ENCODE measurements at regions not wholly inside any gene's neighbourhood (a gene's known extent, or its start where the extent isn't known, plus 50 kb on each side); places are given as distances from the start of the nearest gene placed in this dataset.

DNA sequence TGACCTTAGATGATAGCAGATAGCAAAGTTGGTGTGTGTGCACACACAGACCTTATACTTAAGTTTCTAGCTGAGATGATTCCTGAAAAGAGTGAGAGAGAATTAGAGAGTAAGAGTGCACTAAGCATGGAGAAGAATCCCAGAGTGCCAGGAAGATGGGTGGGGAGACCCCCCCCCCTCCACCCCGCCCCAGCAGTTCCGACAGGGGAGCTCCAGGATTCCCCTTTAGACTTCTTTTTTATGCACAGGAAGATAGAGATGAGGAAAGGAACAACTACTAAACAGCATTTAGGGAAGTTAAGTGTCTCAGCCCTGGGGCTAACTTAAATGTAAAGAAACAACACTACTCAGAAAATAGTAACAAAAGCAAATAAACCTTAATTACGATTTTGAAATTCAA lies 878.0 kb upstream of the GOT2 start:
- Histone ChIP-seq H3K27me3 (replicated peaks; ENCODE audit: insufficient read depth) (no peaks in the 10 kb centered on the region), H3K27ac (no peak overlapping the region), H3K36me3 (no peaks in the 10 kb centered on the region), H3K9me3 (no peaks in the 10 kb centered on the region), H3K4me3 (no peak overlapping the region), H3K4me1 (replicated peaks) (no peaks in the 10 kb centered on the region)
- 37% methylated on average over 3 of the region's 3 CpGs for WGBS
- no peak for DNase-seq (ENCODE audit: low spot score)
- TF ChIP-seq, protein P1, sequence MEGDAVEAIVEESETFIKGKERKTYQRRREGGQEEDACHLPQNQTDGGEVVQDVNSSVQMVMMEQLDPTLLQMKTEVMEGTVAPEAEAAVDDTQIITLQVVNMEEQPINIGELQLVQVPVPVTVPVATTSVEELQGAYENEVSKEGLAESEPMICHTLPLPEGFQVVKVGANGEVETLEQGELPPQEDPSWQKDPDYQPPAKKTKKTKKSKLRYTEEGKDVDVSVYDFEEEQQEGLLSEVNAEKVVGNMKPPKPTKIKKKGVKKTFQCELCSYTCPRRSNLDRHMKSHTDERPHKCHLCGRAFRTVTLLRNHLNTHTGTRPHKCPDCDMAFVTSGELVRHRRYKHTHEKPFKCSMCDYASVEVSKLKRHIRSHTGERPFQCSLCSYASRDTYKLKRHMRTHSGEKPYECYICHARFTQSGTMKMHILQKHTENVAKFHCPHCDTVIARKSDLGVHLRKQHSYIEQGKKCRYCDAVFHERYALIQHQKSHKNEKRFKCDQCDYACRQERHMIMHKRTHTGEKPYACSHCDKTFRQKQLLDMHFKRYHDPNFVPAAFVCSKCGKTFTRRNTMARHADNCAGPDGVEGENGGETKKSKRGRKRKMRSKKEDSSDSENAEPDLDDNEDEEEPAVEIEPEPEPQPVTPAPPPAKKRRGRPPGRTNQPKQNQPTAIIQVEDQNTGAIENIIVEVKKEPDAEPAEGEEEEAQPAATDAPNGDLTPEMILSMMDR (IDR thresholded peaks at IDR 0.05), result no peak
- TF ChIP-seq POLR2AphosphoS5 (IDR thresholded peaks at IDR 0.05), result no peak
- TF ChIP-seq POLR2A (IDR thresholded peaks at IDR 0.05), result no peak
- intact Hi-C loops (cut with DNase I), result no loop called here

DNA sequence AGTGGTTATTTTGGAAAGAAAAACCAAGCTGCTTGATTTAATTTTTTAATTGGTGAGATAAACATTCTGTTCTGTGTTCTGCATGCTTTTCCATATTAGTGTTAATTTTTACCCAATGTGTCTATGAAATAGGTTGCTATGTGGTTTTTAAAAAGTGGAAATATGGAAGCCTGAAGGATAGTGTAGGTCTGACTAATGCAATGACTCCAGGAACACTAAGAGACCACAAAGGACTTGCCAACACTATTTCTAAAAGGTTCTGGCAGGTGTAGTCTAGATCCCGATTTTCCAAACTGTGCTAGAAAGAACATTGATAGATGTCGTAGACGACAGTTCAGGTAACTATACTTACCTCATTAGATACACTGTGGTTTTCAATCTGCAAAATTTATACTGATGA lies 877.4 kb upstream of the GOT2 start:
- Histone ChIP-seq H3K27me3 (replicated peaks; ENCODE audit: insufficient read depth) (no peaks in the 10 kb centered on the region), H3K36me3 (no peaks in the 10 kb centered on the region), H3K27ac (no peak overlapping the region), H3K4me3 (no peak overlapping the region), H3K9me3 (no peaks in the 10 kb centered on the region), H3K4me1 (replicated peaks) (no peaks in the 10 kb centered on the region)
- intact Hi-C loops (cut with DNase I), result no loop called here
- DNase-seq (ENCODE audit: low spot score), result no peak
- TF ChIP-seq, protein P1 (IDR thresholded peaks at IDR 0.05), result no peak
- no peak for TF ChIP-seq POLR2AphosphoS5 (IDR thresholded peaks at IDR 0.05)
- TF ChIP-seq POLR2A (IDR thresholded peaks at IDR 0.05), result no peak
- WGBS, result 89% methylated on average over 3 of the region's 3 CpGs

DNA sequence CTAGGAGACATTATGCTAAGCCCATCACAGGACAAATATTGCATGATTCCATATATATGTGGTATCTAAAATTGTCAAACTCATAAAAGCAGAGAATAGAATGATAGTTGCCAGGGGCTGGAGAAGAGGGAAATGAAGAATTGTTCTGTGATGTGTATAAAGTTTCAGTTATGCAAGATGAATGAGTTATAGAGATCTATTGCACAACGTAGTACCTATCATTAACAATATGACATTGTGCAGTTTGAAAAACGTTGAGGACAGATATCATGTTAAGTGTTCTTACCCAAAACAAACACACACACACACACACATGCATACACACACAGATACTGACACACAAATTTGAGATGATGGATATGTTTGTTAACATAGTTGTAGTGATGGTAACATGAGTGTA lies 871.6 kb upstream of the GOT2 start:
- WGBS, result 50% methylated on average over 2 of the region's 2 CpGs

DNA sequence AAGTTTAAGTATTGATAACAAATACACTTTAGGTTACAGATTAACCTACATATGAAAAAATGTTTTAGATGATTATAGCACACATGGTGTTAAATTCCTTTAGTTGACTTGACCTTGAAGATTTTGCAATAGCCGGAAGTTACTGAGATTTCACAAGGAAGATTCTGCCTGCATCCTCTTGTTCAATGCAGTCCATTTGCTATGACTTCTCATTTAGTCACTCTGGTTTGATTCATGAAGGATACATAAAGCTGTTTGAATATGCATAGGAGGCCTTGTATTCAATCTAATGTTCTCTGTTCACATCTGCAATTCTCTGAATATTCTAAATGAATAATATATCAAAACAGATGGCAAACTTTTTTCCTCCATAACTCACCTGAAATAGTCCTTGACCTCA lies 870.2 kb upstream of the GOT2 start:
- Histone ChIP-seq H3K27ac (no peak overlapping the region), H3K4me3 (no peak overlapping the region), H3K36me3 (no peaks in the 10 kb centered on the region), H3K27me3 (replicated peaks; ENCODE audit: insufficient read depth) (no peaks in the 10 kb centered on the region), H3K4me1 (replicated peaks) (no peaks in the 10 kb centered on the region), H3K9me3 (no peaks in the 10 kb centered on the region)
- WGBS, result 86% methylated on average over 1 of the region's 1 CpG
- no peak for DNase-seq (ENCODE audit: low spot score)
- intact Hi-C loops (cut with DNase I), result no loop called here
- TF ChIP-seq POLR2A (IDR thresholded peaks at IDR 0.05), result no peak
- TF ChIP-seq POLR2AphosphoS5 (IDR thresholded peaks at IDR 0.05), result no peak
- TF ChIP-seq, protein P1 (IDR thresholded peaks at IDR 0.05), result no peak

More for the DNA sequence above, 871.6 kb upstream of the GOT2 start:
- DNase-seq (ENCODE audit: low spot score), result no peak
- no peak overlapping the region for H3K27ac ChIP-seq
- H3K9me3 ChIP-seq, result no peaks in the 10 kb centered on the region
- no peaks in the 10 kb centered on the region for H3K4me1 ChIP-seq (replicated peaks)
- H3K36me3 ChIP-seq, result no peaks in the 10 kb centered on the region
- TF ChIP-seq POLR2AphosphoS5 (IDR thresholded peaks at IDR 0.05), result no peak
- TF ChIP-seq, protein P1 (IDR thresholded peaks at IDR 0.05), result no peak
- TF ChIP-seq POLR2A (IDR thresholded peaks at IDR 0.05), result no peak
- H3K27me3 ChIP-seq (replicated peaks; ENCODE audit: insufficient read depth), result no peaks in the 10 kb centered on the region
- no peak overlapping the region for H3K4me3 ChIP-seq
- intact Hi-C loops (cut with DNase I), result no loop called here

DNA sequence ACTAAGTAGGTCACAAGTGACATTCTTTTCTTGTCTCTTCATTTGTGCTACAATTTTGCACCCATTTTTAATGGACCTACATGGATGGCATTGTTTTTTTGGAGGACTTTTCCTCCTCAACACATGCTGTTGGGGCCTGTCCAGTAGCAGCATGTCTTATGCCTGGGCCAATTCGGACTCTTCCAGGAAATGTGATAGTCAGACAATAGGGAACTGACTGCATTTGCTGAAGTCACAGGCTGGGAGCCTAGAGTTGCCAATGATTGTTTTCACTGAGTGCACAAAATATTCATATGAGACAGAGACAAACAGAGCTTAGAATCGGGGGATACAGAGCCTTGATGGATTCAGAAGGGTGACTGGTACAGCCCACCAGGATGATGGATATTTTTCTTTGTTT lies 867.3 kb upstream of the GOT2 start:
- Histone ChIP-seq H3K36me3 (no peaks in the 10 kb centered on the region), H3K27ac (no peak overlapping the region), H3K4me3 (no peak overlapping the region), H3K9me3 (no peaks in the 10 kb centered on the region), H3K27me3 (replicated peaks; ENCODE audit: insufficient read depth) (no peaks in the 10 kb centered on the region), H3K4me1 (replicated peaks) (no peaks in the 10 kb centered on the region)
- no peak for TF ChIP-seq POLR2A (IDR thresholded peaks at IDR 0.05)
- TF ChIP-seq, protein P1 (IDR thresholded peaks at IDR 0.05), result no peak
- TF ChIP-seq POLR2AphosphoS5 (IDR thresholded peaks at IDR 0.05), result no peak
- intact Hi-C loops (cut with DNase I), result no loop called here
- no peak for DNase-seq (ENCODE audit: low spot score)
- 49% methylated on average over 2 of the region's 2 CpGs for WGBS

Measured in prostate gland (tissue), 2 donors.